Cardiac fibroblast (primary cell): ENCODE measurements at regions not wholly inside any gene's neighbourhood (a gene's known extent, or its start where the extent isn't known, plus 50 kb on each side); places are given as distances from the start of the nearest gene placed in this dataset.

Experiments used
- DNase-seq, 2 donors: peaks; one replicate each; pipeline versions ENCODE4 v3.0.0 to v3.0.0-alpha.2; 2010; ENCODE audit warnings: low read depth in 2 of 2
- H3K4me3 ChIP-seq, 2 donors: replicated peaks in 1 of 2; 1 replicate in 1 of 2; 2 replicates in 1 of 2; pipeline ENCODE4 v1.5.1; 2011; ENCODE audit warnings: low read depth in 2 of 2, low read length in 2 of 2, mild to moderate bottlenecking in 2 of 2, moderate library complexity in 1 of 2
- TF ChIP-seq, protein P1 (sequence below): IDR thresholded peaks from one replicate; pipeline ENCODE4 v1.5.1; 2011; ENCODE audit warnings: low read depth, mild to moderate bottlenecking, low read length, inconsistent platforms

DNA sequence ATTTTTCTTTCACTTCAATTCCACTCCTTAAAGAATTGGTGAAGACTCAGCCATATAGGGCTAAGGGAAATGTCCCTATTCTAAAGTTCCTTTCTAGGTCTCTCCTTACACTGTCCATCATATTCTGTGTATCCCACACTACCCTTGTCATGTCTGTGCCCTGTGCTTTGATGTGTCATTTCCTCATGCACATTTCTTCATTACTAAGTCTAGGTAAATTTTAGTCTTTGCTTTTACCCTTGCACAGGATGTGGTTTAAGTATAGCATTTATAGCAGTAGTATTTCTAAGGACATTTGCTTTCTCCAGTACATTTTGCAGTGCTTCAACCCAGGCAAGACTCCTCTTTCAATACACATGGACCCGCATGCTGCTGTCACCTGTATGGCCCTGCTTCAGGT lies 221.5 kb upstream of the ACVR2A start:
- TF ChIP-seq, protein P1, sequence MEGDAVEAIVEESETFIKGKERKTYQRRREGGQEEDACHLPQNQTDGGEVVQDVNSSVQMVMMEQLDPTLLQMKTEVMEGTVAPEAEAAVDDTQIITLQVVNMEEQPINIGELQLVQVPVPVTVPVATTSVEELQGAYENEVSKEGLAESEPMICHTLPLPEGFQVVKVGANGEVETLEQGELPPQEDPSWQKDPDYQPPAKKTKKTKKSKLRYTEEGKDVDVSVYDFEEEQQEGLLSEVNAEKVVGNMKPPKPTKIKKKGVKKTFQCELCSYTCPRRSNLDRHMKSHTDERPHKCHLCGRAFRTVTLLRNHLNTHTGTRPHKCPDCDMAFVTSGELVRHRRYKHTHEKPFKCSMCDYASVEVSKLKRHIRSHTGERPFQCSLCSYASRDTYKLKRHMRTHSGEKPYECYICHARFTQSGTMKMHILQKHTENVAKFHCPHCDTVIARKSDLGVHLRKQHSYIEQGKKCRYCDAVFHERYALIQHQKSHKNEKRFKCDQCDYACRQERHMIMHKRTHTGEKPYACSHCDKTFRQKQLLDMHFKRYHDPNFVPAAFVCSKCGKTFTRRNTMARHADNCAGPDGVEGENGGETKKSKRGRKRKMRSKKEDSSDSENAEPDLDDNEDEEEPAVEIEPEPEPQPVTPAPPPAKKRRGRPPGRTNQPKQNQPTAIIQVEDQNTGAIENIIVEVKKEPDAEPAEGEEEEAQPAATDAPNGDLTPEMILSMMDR, result no peak
- no peak for DNase-seq
- no peak overlapping the region for H3K4me3 ChIP-seq

GRCh38 chr2:147621656-147622197 lies 223.1 kb upstream of the ACVR2A start:
- no peak overlapping the region for H3K4me3 ChIP-seq
- DNase-seq, result no peak
- TF ChIP-seq, protein P1, result no peak

GRCh38 chr2:147619808-147620207 lies 225.0 kb upstream of the ACVR2A start:
- no peak overlapping the region for H3K4me3 ChIP-seq
- TF ChIP-seq, protein P1, result no peak
- DNase-seq, result no peak

GRCh38 chr2:147615726-147616125 lies 229.1 kb upstream of the ACVR2A start:
- no peak for DNase-seq
- no peak overlapping the region for H3K4me3 ChIP-seq
- TF ChIP-seq, protein P1, result no peak

DNA sequence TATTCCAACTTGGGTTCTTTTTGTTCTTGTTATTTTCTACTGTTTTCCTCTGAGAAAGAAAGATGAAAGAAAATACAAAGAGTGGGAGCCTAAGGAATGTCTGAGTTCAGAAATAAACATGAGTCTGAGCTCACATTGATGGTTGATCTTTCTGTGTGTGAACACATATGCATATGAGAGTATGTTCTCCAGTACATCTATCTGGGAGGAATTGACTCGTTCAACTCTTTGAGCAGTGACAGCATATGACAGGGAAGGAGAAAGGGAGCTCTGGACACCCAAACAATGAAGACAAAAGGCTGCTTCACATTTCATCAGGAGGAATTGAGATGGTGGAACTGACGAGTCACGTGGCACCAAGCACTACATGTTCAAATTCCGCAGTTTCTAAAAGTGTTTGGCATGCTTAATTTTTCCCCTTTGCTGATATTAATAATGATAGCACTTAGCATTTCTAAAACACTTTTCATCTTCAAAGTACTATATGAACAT lies 229.8 kb upstream of the ACVR2A start:
- TF ChIP-seq, protein P1, result no peak
- no peak for DNase-seq
- no peak overlapping the region for H3K4me3 ChIP-seq

GRCh38 chr2:147614471-147614870 lies 230.4 kb upstream of the ACVR2A start:
- H3K4me3 ChIP-seq, result no peak overlapping the region
- TF ChIP-seq, protein P1, result no peak
- no peak for DNase-seq

DNA sequence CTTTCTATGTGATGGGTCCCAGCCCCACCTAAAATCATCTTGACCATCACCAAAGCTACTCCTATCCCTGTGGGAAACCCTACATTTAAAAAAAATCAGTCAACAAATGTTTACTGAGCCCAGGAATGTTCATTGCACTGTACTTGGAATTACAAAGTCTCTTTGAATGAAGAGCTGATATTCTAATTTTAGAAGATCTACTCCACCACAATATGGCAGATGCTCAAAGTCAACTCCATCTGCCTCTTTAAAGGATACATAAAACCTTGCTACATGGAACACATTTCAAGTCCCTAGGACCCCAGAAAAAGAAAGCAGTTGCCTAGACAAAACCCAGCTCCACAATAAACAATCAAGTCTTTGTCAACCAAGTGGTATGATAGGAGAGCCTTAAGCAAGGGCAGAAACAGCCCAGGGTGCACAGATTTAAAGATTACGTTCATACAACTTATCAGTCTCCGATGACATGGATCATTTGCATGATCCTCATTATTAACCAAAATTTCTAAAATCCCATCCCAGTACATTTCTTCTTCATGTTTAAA lies 234.3 kb upstream of the ACVR2A start:
- DNase-seq, result no peak
- TF ChIP-seq, protein P1, result no peak
- H3K4me3 ChIP-seq, result no peak overlapping the region
